NCI-H1105 (cell line): ENCODE measurements at regions not wholly inside any gene's neighbourhood (a gene's known extent, or its start where the extent isn't known, plus 50 kb on each side); places are given as distances from the start of the nearest gene placed in this dataset.

Source experiments
- DNase-seq: peaks from one replicate; lab custom pipeline; 2025; lab: John Stamatoyannopoulos, UW

DNA sequence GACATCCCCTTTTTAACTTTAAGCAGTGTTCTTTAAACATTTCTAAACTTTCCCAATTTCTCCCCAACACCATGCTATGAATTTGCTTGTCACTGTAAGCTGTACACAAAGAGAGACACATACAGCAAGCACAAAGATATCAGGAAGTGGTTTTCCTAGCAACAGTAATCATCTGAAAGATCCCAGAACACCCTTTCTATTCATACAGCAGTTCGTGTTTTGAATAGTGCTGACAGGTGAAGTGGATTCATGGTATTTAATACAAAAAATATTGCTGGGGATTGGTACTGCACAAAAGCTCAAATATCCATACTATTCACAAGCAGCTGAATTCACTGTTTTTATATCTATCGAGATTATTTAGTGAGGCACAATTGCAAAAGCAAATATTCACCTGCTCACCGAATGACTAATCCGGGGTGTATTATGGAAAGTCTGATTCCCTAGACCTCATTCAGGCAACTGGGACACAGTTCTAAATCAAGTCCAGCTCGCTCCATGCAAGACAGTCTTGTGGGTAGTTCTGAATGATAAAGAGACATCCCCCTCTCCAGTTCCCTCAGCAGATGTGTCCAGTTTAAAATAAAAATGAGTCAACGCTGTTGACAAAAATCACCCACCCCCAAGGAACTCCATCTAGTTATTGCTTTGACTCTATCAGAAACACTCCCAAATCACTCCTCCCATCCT lies 107.1 kb upstream of the TSHZ2 start:
- DNase-seq, result no peak

- no peak for DNase-seq
Observed at GRCh38 chr20:52859156-52859876, 112.8 kb upstream of the TSHZ2 start.

DNA sequence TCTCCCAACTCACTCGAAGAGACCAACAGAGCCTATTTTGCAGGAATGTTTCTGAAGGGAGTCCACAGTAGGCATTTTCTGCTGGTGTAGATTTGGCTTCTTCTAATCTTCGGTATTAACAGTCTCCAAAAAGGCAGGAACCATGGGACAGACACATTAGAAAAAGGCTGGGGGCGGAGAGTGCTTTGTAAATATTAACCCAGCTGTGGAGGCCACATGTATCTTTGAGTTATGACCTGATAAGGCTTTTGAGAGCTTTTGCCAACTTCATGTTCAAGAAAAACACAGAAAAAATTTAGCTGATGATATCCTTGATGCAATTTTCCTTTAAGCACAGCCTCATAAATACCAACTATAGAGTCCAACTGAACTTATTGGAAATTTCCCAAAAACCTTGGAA lies 119.4 kb upstream of the TSHZ2 start:
- DNase-seq, result no peak

DNA sequence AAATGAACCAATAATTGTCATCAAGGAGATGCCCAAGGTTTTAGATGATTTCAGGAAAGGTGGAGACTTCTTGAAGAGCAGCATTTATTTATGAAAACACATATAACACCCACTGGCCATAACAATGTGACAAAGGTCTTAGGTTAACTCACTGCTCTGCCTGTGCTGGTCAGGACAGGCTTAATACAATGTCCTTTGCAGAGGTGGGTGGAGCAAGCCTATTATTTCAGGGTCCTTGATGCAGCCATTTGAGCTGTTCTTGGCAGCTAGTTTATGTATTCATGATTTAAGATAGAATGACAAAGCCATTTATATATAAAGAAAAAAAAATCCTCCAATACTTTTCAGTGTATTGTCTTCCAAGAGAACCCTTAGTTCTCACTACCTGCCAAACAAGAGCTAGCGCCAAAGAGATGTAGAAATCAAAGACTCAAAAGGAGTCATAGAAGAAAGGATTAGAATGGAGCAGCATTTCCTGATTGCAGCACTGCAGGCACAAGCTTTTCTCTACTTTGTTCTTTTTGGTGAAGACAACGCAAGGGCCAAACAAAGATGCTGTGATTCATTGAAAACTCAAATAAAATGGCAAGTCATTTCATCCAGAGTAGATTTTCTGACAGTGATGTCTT lies 124.3 kb upstream of the TSHZ2 start:
- no peak for DNase-seq

GRCh38 chr20:52847029-52847660 lies 125.0 kb upstream of the TSHZ2 start:
- DNase-seq, result no peak

- no peak for DNase-seq
Observed at GRCh38 chr20:52845044-52845443, 127.1 kb upstream of the TSHZ2 start.

DNA sequence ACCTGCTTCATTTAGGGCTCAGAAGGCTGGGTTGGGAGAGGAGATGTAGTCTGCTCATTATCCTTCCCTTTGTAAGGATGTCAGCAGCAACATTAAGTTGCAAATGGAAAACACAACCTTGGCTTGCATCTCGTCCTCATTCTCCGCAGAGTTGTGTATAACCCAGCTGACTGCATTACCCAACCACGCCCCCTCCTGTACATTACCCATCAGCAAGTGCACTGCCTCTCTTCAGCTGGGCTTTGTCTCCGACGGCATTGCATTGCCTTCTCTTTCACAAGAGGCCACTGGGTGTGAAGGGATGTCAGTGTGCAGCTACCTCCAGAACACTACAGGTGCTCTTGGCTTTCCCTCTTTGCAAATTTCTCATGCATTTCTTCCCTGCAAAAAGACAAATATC lies 128.7 kb upstream of the TSHZ2 start:
- no peak for DNase-seq

GRCh38 chr20:52841003-52841402 lies 131.2 kb upstream of the TSHZ2 start:
- DNase-seq, result no peak

DNA sequence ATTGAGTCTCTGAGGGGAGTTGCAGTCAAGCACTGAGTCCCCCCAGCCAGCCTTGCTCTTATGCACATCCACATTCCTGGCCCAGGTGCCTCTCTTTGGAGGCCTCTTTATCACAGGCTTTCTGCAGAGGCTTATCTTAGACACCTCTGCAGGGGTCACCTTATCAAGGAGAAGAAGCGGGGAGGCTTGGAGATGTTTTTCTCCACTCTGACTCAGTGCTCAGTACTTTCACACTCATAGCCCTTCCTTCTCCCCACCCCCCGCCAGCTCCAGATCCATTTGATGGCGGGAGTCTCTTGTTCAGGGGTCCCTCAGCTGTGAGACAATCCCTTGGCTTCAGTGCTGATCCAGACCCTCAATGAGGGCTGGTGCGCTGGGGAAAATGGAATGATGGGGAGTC lies 132.1 kb upstream of the TSHZ2 start:
- DNase-seq, result no peak

- DNase-seq, result no peak
Observed at GRCh38 chr20:52838510-52839241, 133.5 kb upstream of the TSHZ2 start.

- DNase-seq, result no peak
Observed at GRCh38 chr20:52837378-52837777, 134.8 kb upstream of the TSHZ2 start.

DNA sequence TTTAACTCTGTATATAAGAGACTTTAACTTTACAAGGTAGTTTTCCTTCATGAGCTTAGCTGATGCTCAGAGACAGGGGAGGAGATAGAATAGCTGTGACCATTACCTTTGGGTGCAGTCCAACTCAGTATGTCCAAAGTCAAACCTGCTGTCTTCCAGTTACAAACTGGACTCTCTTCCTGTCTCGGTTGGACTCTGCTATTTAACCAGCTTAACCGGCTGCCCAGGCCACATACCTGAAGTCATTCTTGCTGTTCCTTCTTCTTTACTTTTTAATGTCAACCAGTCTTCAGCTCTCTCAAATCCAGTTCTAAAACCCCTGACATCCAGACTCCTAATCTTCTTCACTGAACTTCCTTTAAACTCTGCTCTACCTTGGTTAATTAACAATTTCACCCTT lies 138.3 kb upstream of the TSHZ2 start:
- DNase-seq, result no peak

- no peak for DNase-seq
Observed at GRCh38 chr20:52832151-52832774, 139.9 kb upstream of the TSHZ2 start.

DNA sequence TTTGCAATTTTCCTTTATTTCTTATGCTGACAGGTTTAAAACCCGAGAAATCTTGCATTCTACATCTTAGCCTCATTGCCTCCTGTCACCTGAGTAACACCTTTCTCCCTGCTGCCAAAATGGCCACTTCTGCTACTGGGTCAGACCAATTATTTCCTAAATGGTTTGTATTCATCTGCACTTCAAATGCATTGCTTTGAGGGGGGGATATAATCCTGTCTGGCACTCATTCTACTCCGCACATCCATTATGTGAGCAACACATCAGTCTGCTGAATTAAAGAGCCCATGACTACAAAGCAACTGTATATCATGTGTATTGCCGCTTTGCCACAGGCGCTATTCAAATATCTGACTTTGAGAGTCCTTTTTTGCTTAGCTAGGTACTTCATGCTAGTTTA lies 141.6 kb upstream of the TSHZ2 start:
- no peak for DNase-seq

- no peak for DNase-seq
Observed at GRCh38 chr20:52829111-52829510, 143.0 kb upstream of the TSHZ2 start.

GRCh38 chr20:52828199-52828598 lies 144.0 kb upstream of the TSHZ2 start:
- no peak for DNase-seq

- no peak for DNase-seq
Observed at GRCh38 chr20:52826722-52827121, 145.4 kb upstream of the TSHZ2 start.

GRCh38 chr20:52826321-52826720 lies 145.8 kb upstream of the TSHZ2 start:
- DNase-seq, result no peak

DNA sequence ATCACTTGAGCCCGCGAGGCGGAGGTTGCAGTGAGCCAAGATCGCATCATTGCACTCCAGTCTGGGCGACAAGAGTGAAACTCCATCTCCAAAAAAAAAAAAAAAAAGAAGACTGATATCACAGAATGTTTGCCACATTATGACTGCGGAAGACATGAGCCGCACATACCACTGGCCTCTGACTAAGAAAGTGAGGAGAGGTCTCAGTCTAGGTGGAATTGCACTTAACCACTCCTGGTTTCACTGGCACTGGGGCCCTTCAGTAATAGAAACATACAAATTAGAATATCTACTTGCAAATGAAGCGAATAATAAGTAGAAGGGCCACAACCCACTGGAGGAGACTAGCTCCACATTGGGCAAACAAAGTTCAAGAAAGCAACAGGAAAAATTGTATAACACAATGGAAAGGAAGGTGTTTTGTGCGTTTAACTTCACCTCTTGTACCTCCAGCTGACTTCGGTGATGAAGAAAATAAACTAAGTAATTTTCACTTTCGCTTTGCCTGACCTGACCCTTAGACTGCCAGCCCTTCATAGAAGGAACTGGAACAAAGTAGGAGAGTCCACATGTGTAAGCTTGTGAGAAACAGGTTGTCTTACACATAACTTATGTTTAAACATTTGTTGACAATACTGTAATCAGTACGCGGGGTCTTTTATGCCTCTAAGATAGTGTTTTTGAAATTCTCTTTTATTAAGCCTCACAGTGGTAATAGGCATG lies 147.5 kb upstream of the TSHZ2 start:
- DNase-seq, result no peak

DNA sequence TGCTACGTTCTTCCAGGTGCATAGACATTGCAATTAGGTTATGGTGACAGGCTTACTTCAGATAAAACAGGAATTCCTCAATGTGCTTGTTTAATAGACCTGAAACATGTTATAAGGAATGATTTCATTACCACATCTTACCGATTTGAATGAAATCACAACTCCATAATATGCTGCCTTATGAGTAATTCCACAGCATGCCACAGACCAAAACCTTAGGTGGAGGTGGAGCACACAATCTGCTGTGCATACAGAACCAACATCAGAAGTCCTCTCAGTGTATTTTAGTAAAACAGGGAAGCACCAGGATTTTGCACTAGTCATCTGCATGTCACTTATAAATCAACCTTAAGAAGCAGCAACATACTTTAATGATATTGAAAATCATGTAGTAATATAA lies 148.9 kb upstream of the TSHZ2 start:
- no peak for DNase-seq

DNA sequence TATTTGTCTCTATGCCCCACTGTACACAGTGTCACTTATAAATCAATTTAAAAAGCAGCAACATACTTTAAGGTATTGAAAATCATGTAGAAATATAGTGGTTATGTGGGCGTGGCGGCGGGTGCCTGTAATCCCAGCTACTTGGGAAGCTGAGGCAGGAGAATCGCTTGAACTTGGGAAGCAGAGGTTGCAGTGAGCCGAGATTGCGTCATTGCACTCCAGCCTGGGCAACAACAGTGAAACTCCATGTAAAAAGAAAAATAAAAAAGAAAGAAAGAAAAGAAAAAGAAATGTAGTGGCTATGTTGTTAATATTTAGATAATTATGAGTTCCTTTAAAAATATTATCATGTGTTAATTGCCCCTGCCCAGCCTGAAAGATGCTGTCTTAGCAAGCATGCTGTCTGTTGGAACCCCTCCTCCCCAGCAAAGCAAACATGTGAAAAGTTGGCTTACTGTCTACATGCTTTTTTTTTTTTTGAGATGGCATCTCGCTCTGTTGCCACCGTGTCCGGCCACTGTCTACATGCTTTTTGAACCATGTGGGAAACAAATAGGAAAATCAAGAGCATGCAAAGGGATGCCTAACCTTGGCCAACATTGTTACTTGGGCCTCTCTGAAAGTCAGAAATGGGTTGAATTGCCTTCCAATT lies 151.4 kb upstream of the TSHZ2 start:
- DNase-seq, result no peak
